Pancreas (tissue), 10 donors: ENCODE measurements at regions not wholly inside any gene's neighbourhood (a gene's known extent, or its start where the extent isn't known, plus 50 kb on each side); places are given as distances from the start of the nearest gene placed in this dataset.

Experiments
- ATAC-seq, 4 donors: fragments of 200-7000 bp; cut with Tn5 transposase; one replicate each; pipeline versions ENCODE4 v1.8.0 to v1.9.1; 2020; ENCODE audit warnings: mild to moderate bottlenecking in 4 of 4, moderate library complexity in 4 of 4
- DNase-seq, 6 donors: peaks; one replicate each; pipeline ENCODE4 v3.0.0-alpha.2; 2020
- FAIRE-seq: peaks from 2 replicates; lab custom pipeline; 2012; peaks lifted over from hg19 to GRCh38; lab: Jason Lieb, UNC
- H3K27ac ChIP-seq, 4 donors: fragments of 200-600 bp; sonication (generic); 1 replicate in 3 of 4; 2 replicates in 1 of 4; pipeline versions ENCODE4 v1.5.0 to v1.8.0; 2020
- H3K27me3 ChIP-seq, 4 donors: fragments of 200-600 bp; one replicate each; pipeline ENCODE4 v1.8.0; 2021
- H3K36me3 ChIP-seq, 3 donors: fragments of 200-600 bp; sonication (generic) in 1 of 3; one replicate each; pipeline versions ENCODE4 v1.5.0 to v1.8.0; 2020 to 2021
- H3K4me1 ChIP-seq, 3 donors: fragments of 200-600 bp; one replicate each; pipeline ENCODE4 v1.8.0; 2021
- H3K4me3 ChIP-seq, 4 donors: fragments of 200-600 bp; sonication (generic) in 2 of 4; one replicate each; pipeline versions ENCODE4 v1.5.0 to v1.8.0; 2020 to 2021
- H3K9me3 ChIP-seq, 4 donors: fragments of 200-600 bp; one replicate each; pipeline ENCODE4 v1.8.0; 2021
- CTCF ChIP-seq, 4 donors: fragments of 200-600 bp; sonication (generic) in 3 of 4; IDR thresholded peaks; one replicate each; pipeline versions ENCODE4 v1.5.0 to v1.8.0; 2021; ENCODE audit warnings: antibody characterized with exemption in 4 of 4
- WGBS, 2 donors: extraction: QIAGEN DNeasy Blood & Tissue Kit; methylation state at CpG; one replicate each; pipeline ENCODE4 v1.1.7; 2013; 5-methylcytosine and 5-hydroxymethylcytosine counted together
- intact Hi-C, 3 donors: fragments of 100-400 bp; cut with DNase I; formaldehyde crosslinking; loops; one replicate each; pipeline versions ENCODE4 v1.11.1 to v1.14.2; 2022
- donor health status: healthy with polysubstance abuse.
- donor health status: DM: no; HTN: no; CAD: no; lungs with moderate emphysema.
- donor health status: DM: no; HTN: no; CAD: no.
- donor health status: control.
- donor health status: control.
- donor health status: Bipolar disorder and iron deficiency.
- donor health status: DM: yes; HTN: yes; CAD: no.
- donor health status: DM: no; HTN: no; CAD: no.
- donor health status: DM: no; HTN: no; CAD: no.
- donor health status: DM: yes; HTN: yes; CAD: no.

- no peak for FAIRE-seq
- no peak for ATAC-seq
- no peak overlapping the region for H3K4me3 ChIP-seq
- no peaks in the 10 kb centered on the region for H3K36me3 ChIP-seq
- no peak for DNase-seq
- no peak for TF ChIP-seq CTCF (IDR thresholded peaks at IDR 0.05)
- WGBS, 2 donors, result 60 to 74% methylated on average over 1 of the region's 1 CpG
- intact Hi-C loops, result no loop called here
- H3K27me3 ChIP-seq, result no peaks in the 10 kb centered on the region
- no peaks in the 10 kb centered on the region for H3K4me1 ChIP-seq
- H3K9me3 ChIP-seq, result no peaks in the 10 kb centered on the region
- H3K27ac ChIP-seq, result no peak overlapping the region
Measured at GRCh38 chr17:71292006-71292405, 828.8 kb upstream of the SOX9 start.

- no peak overlapping the region for H3K4me3 ChIP-seq
- H3K27me3 ChIP-seq, result no peaks in the 10 kb centered on the region
- TF ChIP-seq CTCF (IDR thresholded peaks at IDR 0.05), result no peak
- H3K27ac ChIP-seq, result no peak overlapping the region
- no peaks in the 10 kb centered on the region for H3K36me3 ChIP-seq
- FAIRE-seq, result no peak
- no peaks in the 10 kb centered on the region for H3K4me1 ChIP-seq
- H3K9me3 ChIP-seq, result no peaks in the 10 kb centered on the region
- no peak for ATAC-seq
- no peak for DNase-seq
- 63 to 88% methylated on average over 1 of the region's 1 CpG for WGBS, 2 donors
- intact Hi-C loops, result no loop called here
Measured at GRCh38 chr17:71296005-71296404, 824.8 kb upstream of the SOX9 start.

GRCh38 chr17:71301063-71301462 is 819.8 kb upstream of the SOX9 start:
- FAIRE-seq (no peak), DNase-seq (no peak), ATAC-seq (no peak)
- H3K9me3 ChIP-seq, result no peaks in the 10 kb centered on the region
- no peak overlapping the region for H3K4me3 ChIP-seq
- H3K27me3 ChIP-seq, result no peaks in the 10 kb centered on the region
- no peak for TF ChIP-seq CTCF (IDR thresholded peaks at IDR 0.05)
- no peaks in the 10 kb centered on the region for H3K4me1 ChIP-seq
- intact Hi-C loops, result no loop called here
- H3K36me3 ChIP-seq, result no peaks in the 10 kb centered on the region
- no peak overlapping the region for H3K27ac ChIP-seq

GRCh38 chr17:71302721-71303549 is 817.9 kb upstream of the SOX9 start:
- Histone ChIP-seq H3K4me1 (no peaks in the 10 kb centered on the region), H3K36me3 (no peaks in the 10 kb centered on the region), H3K9me3 (no peaks in the 10 kb centered on the region), H3K4me3 (no peak overlapping the region), H3K27me3 (no peaks in the 10 kb centered on the region), H3K27ac (no peak overlapping the region)
- FAIRE-seq (no peak), ATAC-seq (no peak), DNase-seq (no peak)
- intact Hi-C loops, result no loop called here
- TF ChIP-seq CTCF (IDR thresholded peaks at IDR 0.05), result no peak
- 75 to 80% methylated on average over 9 of the region's 9 CpGs for WGBS, 2 donors

- 76 to 89% methylated on average over 5 of the region's 5 CpGs for WGBS, 2 donors
- Histone ChIP-seq H3K4me1 (no peaks in the 10 kb centered on the region), H3K9me3 (no peaks in the 10 kb centered on the region), H3K36me3 (no peaks in the 10 kb centered on the region), H3K27ac (no peak overlapping the region), H3K4me3 (no peak overlapping the region), H3K27me3 (no peaks in the 10 kb centered on the region)
- no peak for TF ChIP-seq CTCF (IDR thresholded peaks at IDR 0.05)
- intact Hi-C loops, result no loop called here
- no peak for FAIRE-seq
- ATAC-seq, result no peak
- no peak for DNase-seq
Measured at GRCh38 chr17:71304498-71305158, 816.2 kb upstream of the SOX9 start.
